Mammary epithelial cell (primary cell): ENCODE measurements at regions not wholly inside any gene's neighbourhood (a gene's known extent, or its start where the extent isn't known, plus 50 kb on each side); places are given as distances from the start of the nearest gene placed in this dataset.

Source experiments
- CTCF ChIP-seq, 2 donors: IDR thresholded peaks in 1 of 2; conservative IDR thresholded peaks in 1 of 2; 2 replicates each; pipeline ENCODE4 v1.5.1; 2011 to 2012; ENCODE audit warnings: inconsistent platforms in 2 of 2, low read length in 2 of 2, mild to moderate bottlenecking in 2 of 2, control low read depth in 1 of 2, low read depth in 1 of 2; ENCODE audit not compliant: insufficient read depth in 1 of 2; ENCODE audit errors: extremely low read depth in 1 of 2
- EZH2 ChIP-seq: IDR thresholded peaks from 2 replicates; pipeline ENCODE4 v1.6.1; 2012; ENCODE audit warnings: low read length, inconsistent platforms, borderline replicate concordance

- no peak for TF ChIP-seq CTCF (conservative IDR thresholded peaks at IDR 0.05 in 1 of 2, IDR thresholded peaks at IDR 0.05 in 1 of 2; ENCODE audit: extremely low read depth in 1 of 2, insufficient read depth in 1 of 2, low read depth in 1 of 2, low read length in 2 of 2)
- no peak for TF ChIP-seq EZH2
Measured at GRCh38 chr6:142659661-142660060, 285.3 kb downstream of the HIVEP2 start.
